GM18951 (cell line): ENCODE measurements at regions not wholly inside any gene's neighbourhood (a gene's known extent, or its start where the extent isn't known, plus 50 kb on each side); places are given as distances from the start of the nearest gene placed in this dataset.

Source experiments
- POLR2A ChIP-seq: IDR thresholded peaks from 4 replicates; pipeline ENCODE4 v1.6.1; 2011; ENCODE audit warnings: mild to moderate bottlenecking; ENCODE audit not compliant: insufficient read length, insufficient read depth; ENCODE audit errors: extremely low read depth
- in situ Hi-C: fragments of 300-500 bp; cut with MboI; formaldehyde crosslinking; loops from one replicate; pipeline ENCODE4 v1.12.0; 2022; ENCODE audit warnings: low sequenced_read_pairs, mixed read lengths, inconsistent platforms; ENCODE audit not compliant: unreplicated experiment

GRCh38 chr13:103275722-103276121 lies 209.5 kb upstream of the SLC10A2 start:
- in situ Hi-C loops = no loop called here
- TF ChIP-seq POLR2A = no peak

DNA sequence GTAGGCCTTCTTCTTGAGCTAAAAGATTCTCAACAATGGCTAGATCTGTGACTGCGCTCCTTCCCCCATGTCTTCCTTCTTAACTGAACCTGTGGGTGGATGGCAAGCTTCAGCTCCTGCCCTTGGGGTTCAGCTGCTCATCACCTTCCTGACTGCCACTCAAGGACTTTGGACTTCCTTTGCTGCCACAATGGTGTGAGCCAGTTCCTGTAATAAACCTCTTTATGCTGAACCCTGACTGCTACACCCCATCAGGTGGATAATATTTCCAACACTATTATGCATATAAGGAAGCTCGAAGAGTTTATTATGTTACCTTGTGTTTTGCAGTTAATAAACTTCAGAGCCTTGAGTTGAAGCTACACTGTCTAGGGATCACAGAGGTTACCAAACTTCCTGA lies 208.9 kb upstream of the SLC10A2 start:
- no peak for TF ChIP-seq POLR2A
- in situ Hi-C loops = no loop called here

DNA sequence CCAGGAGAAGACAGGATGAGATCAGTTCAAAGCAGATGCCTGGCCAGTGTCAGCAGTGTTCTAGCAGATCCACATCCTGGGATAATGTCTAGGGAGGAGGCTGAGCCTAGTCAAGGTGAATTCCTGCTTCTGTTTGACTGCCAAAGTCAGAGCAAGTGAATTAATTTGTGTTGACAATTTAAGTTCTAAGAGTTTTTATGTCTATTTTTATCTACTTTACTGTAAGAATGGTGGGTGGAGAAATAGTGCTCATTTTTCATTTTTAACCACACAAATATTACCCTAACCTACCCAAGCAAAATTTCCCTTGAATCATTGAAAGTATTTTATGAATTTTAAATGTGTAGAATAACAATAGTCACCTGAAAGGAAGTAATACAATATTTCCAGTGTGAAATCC lies 207.6 kb upstream of the SLC10A2 start:
- in situ Hi-C loops = no loop called here
- TF ChIP-seq POLR2A = no peak

GRCh38 chr13:103272770-103273169 lies 206.6 kb upstream of the SLC10A2 start:
- no peak for TF ChIP-seq POLR2A
- in situ Hi-C loops = no loop called here

DNA sequence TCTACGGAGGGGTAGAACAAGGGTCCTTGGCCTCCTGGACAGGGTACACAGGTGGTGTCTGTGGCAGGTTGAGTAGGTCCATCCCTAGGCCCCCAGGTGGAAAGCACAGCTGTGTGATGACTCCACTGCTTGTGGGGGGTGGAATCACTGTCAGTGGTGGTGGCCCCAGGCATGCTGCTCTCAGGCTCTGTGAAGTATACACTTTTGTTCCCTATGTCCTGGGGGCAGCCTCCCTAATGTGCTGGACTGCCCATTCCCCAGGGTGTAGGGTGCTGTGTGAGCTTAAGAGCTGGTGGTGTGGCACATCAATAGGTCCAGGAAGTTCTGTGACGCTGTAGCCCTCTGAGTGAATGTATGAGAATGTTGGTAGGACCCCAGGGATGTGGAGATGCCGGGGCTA lies 197.2 kb upstream of the SLC10A2 start:
- TF ChIP-seq POLR2A = no peak
- in situ Hi-C loops = no loop called here

- in situ Hi-C loops = no loop called here
- TF ChIP-seq POLR2A = no peak
Measured at GRCh38 chr13:103255587-103256301, 189.5 kb upstream of the SLC10A2 start.

DNA sequence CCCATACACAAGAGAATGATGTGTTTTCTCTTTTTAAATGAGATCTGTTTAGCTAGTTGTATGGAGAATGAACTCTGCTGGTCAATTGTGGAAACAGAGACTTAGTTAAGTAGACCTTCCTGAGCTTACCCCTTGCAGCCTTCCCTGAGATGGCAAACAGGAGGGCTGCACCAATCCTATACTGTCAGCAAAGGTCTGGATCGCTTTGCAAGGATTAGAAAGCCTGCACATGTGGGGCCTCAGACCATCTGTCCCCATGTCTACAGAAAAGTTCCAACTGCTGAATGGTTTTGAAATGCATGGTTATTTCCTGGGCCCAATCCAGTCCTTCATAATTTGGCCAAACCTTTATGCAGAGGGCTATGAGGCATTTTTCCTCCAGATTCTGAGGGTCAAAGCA lies 183.9 kb upstream of the SLC10A2 start:
- in situ Hi-C loops = no loop called here
- TF ChIP-seq POLR2A = no peak

GRCh38 chr13:103246581-103247200 lies 180.5 kb upstream of the SLC10A2 start:
- in situ Hi-C loops = no loop called here
- TF ChIP-seq POLR2A = no peak

- no peak for TF ChIP-seq POLR2A
- in situ Hi-C loops = no loop called here
Measured at GRCh38 chr13:103243495-103243894, 177.3 kb upstream of the SLC10A2 start.

DNA sequence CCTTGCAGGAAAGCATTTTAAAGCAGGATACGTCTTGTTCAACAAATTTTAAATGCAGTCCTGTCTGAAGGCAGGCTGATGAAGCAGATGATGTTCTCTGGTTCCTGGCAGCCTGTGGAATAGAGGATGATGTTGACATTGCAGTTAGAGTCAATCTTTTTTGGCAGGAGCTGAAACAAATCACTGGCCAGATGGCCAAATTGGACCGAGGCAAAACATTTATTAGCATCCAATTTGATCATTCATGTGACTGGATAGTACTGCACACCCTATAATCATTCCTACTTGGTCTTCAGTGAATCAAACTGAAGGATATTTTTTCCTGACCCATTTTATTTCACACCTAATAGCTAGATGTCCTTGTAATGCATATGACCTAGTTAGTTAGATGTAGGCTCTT lies 172.2 kb upstream of the SLC10A2 start:
- in situ Hi-C loops = no loop called here
- TF ChIP-seq POLR2A = no peak

DNA sequence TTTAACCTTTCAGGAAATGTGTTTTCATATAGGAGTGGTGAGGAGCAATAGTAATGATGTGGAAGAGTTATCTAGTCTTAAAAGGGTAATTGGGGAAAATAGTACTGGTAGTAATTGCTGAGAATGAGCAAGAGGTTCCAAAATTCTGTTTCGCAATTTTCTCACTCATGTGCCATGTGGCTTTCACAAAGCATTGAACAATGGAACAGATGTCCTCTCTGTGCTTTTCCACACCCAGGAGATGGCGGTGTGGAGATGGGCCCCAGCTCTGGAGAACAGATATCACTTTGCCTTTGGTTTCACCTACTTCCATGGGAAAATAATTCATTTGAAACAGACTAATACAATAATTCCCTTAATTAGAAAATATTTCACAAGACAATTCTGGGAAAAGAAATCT lies 170.0 kb upstream of the SLC10A2 start:
- TF ChIP-seq POLR2A = no peak
- in situ Hi-C loops = no loop called here

DNA sequence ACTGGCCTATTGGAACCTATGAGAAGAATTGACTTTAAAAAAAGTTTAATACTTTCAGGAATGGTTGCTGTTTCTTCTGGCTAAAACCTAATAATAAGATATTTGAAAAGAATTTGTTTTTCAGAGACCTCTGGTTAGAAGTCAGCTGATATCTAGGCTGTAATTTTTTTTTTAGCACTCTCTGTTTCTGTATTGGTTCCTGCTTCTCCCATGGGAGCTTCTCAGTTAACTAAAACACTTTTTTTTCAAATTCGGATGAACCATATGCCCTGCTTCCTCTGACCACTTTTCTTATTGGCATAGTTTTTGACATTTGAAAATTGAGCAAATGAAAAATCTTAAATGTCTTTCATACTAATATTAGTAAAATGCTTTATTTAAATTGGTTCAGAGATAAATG lies 163.5 kb upstream of the SLC10A2 start:
- in situ Hi-C loops = no loop called here
- no peak for TF ChIP-seq POLR2A

GRCh38 chr13:103224804-103225203 lies 158.6 kb upstream of the SLC10A2 start:
- in situ Hi-C loops = no loop called here

GRCh38 chr13:103222683-103223082 lies 156.5 kb upstream of the SLC10A2 start:
- in situ Hi-C loops = no loop called here
- no peak for TF ChIP-seq POLR2A

More at GRCh38 chr13:103224804-103225203, 158.6 kb upstream of the SLC10A2 start:
- TF ChIP-seq POLR2A = no peak

- in situ Hi-C loops = no loop called here
- no peak for TF ChIP-seq POLR2A
Measured at GRCh38 chr13:103218253-103218652, 152.0 kb upstream of the SLC10A2 start.

DNA sequence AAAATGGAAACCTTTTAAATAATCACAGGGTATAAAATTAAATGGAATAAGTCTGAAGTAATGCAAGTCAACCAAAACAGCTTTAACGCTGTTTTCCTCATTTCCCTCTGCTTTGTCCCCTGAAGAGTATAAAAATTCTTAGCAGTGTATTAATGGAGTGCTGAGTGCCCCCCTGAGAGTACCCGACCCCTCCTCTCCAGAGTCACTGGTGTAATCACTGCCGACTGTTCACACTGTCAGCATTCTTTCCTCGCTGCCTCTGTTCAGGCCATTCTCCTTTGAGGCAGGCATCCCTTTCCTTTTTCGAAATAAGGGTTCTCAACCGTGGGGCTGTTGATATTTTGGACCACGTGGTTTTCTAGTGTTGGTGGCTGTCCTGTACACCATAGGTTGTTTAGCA lies 146.9 kb upstream of the SLC10A2 start:
- no peak for TF ChIP-seq POLR2A
- in situ Hi-C loops = no loop called here
